ENCODE measurements at regions not wholly inside any gene's neighbourhood (a gene's known extent, or its start where the extent isn't known, plus 50 kb on each side); places are given as distances from the start of the nearest gene placed in this dataset.
A peak's percentile ranks its signal among the peaks of the same experiment; 100 is the strongest.
"Not testable (repeated sequence)": the region's sequence is repeated elsewhere in the genome, so short reads cannot be mapped to it uniquely, and the experiment has no call there.

DNA sequence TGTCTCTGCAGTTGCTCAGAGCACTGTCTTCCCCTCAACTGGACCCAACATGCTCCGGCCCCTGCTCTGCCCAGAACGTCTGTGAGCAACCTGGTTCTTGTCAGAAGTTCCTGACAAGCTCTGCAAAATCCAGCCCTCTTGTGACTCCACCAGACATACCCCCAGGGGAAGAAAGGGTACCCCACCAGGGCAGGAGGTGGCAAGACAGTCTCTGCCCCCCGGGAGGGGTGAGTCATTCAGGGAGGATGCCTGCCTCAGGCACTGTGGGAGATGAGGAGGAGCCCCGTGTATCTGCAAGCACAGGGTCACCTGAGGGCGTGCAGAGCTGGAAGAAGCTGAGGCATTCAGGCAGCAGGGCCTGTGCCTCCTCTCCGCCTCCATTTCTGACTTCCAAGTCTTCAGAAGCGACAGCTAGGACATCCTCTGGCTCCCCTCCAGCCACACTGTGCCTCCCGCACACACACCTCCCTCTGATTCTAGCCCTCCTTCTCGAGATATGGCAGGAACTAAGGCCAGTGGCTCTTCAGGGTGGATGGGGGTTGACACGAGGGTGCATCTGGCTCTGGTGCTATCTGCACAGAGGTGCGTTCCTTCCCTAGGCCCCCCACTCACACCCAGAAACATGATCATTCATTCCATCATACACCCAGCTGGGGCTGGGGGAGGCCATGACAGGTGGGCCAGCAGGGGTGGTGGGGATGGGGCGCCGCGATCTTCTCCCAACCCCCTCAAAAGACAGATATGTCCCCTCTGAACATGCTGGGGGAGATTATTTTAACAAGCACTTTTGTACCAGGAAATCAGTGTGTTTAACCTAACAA is 222.2 kb downstream of the CYP26B1 start:
- no peak overlapping the region for H3K27ac ChIP-seq
- DNase-seq (ENCODE audit: low spot score): no peak

DNA sequence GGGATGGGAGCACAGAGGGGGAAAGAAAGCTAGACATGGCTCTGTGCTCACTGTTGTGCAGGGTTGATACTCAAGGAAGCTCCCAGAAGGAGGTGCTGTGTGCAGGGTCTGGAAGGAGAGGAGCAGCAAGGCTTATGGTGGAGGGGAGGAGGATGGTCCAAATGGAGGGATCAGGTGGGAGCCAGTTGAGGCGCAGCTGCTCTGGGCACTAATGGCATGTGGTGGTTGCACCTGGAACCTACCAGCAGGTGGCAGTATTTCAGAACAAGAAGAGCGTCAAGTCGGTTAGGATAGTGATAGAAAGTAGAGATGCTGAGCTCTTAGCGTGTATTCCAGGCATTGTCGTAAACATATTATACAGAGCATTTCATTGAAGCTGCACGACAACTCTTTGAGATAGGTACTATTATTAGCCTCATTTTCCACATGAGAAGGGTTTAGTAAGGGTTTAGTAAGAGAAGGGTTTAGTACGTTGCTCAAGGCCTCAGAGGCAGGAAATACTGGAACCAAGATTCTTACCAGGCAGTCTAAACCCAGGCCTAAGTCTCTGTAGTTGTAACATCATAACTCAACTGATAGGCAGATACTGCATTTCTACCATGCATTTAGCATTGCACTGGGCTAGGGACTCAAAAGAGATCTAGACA is 223.7 kb downstream of the CYP26B1 start:
- Histone ChIP-seq H3K27me3 (replicated peaks; ENCODE audit: insufficient read depth) (no peaks in the 10 kb centered on the region), H3K4me3 (no peak overlapping the region), H3K9me3 (no peaks in the 10 kb centered on the region), H3K4me1 (ENCODE audit: control insufficient read depth in 1 of 2, low read depth in 2 of 2) (no peaks in the 10 kb centered on the region), H3K27ac (no peak overlapping the region), H3K36me3 (no peaks in the 10 kb centered on the region)
- DNase-seq (ENCODE audit: low spot score) (no peak), ATAC-seq (ENCODE audit: insufficient number of reproducible peaks, low FRiP score, low read depth) (no peak)
- TF ChIP-seq CTCF (IDR thresholded peaks at IDR 0.05): peak; percentile 84

More for the DNA sequence above, 222.2 kb downstream of the CYP26B1 start:
- H3K36me3 ChIP-seq: no peaks in the 10 kb centered on the region
- TF ChIP-seq CTCF (IDR thresholded peaks at IDR 0.05): no peak
- ATAC-seq (ENCODE audit: insufficient number of reproducible peaks, low FRiP score, low read depth): no peak
- no peak overlapping the region for H3K4me3 ChIP-seq
- no peaks in the 10 kb centered on the region for H3K27me3 ChIP-seq (replicated peaks; ENCODE audit: insufficient read depth)
- H3K9me3 ChIP-seq: no peaks in the 10 kb centered on the region
- H3K4me1 ChIP-seq (ENCODE audit: control insufficient read depth in 1 of 2, low read depth in 2 of 2): no peaks in the 10 kb centered on the region

DNA sequence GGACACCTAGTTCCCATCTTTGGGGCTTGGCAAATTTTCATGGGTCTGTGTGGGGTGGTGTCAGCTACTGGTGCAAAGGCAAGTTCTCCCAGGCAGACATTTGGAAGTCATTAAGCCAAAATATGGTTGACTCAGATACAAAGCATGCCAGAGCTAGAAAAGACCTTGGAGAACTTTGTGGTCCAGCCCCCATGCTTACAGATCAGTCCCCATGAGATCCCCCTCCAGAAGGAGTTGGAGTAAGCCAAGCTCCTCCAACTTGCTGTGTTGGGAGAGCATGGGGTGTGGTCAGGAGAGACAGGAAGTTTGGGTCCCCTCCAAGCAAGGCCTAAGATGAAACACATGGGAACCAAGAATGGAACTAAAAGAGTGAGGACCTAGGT is 224.5 kb downstream of the CYP26B1 start:
- no peak overlapping the region for H3K27ac ChIP-seq
- no peaks in the 10 kb centered on the region for H3K4me1 ChIP-seq (ENCODE audit: control insufficient read depth in 1 of 2, low read depth in 2 of 2)
- no peaks in the 10 kb centered on the region for H3K27me3 ChIP-seq (replicated peaks; ENCODE audit: insufficient read depth)
- TF ChIP-seq CTCF (IDR thresholded peaks at IDR 0.05): no peak
- no peak overlapping the region for H3K4me3 ChIP-seq
- ATAC-seq (ENCODE audit: insufficient number of reproducible peaks, low FRiP score, low read depth) (no peak), DNase-seq (ENCODE audit: low spot score) (no peak)
- peaks cover 6% of the 10 kb centered on the region for H3K9me3 ChIP-seq
- H3K36me3 ChIP-seq: no peaks in the 10 kb centered on the region

DNA sequence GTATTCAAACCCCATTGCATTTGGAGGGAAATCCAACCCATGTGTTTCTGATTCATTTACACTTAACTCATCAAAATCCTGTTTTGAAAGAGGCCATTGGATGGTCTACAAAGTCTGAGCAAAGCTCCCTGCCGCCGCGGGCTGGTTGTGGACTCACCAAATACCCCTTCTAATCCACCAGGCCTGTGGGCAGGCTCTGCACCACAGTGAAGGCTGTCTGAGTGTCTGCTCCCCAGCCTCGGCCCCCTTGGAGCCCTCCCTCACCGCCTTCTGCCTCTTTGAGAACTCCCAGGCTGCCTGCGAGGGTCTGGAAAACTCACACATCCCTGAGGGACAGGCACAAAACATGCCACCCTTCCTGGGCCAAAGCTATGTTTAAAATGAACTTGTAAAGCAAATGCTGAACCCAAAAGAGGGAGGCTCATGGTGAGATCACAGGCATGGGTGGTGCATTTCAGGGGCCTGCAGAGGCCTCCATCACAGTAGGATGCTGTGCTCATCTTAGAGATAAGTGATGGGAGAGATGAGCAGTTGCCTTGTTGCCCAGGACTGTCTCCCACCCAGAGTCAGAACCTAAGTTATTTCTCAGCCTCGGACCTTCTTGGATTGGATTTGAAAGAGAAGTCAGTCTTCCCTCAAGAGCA is 225.0 kb downstream of the CYP26B1 start:
- no peak overlapping the region for H3K4me3 ChIP-seq
- no peak overlapping the region for H3K27ac ChIP-seq
- H3K9me3 ChIP-seq: peaks cover 8% of the 10 kb centered on the region
- no peak for TF ChIP-seq CTCF (IDR thresholded peaks at IDR 0.05)
- ATAC-seq (ENCODE audit: insufficient number of reproducible peaks, low FRiP score, low read depth): no peak
- H3K36me3 ChIP-seq: no peaks in the 10 kb centered on the region
- no peaks in the 10 kb centered on the region for H3K4me1 ChIP-seq (ENCODE audit: control insufficient read depth in 1 of 2, low read depth in 2 of 2)
- H3K27me3 ChIP-seq (replicated peaks; ENCODE audit: insufficient read depth): no peaks in the 10 kb centered on the region
- no peak for DNase-seq (ENCODE audit: low spot score)

GRCh38 chr2:71922091-71922490 is 225.6 kb downstream of the CYP26B1 start:
- no peak for TF ChIP-seq CTCF (IDR thresholded peaks at IDR 0.05)
- Histone ChIP-seq H3K4me1 (ENCODE audit: control insufficient read depth in 1 of 2, low read depth in 2 of 2) (no peaks in the 10 kb centered on the region), H3K4me3 (no peak overlapping the region), H3K9me3 (peaks cover 8% of the 10 kb centered on the region), H3K36me3 (no peaks in the 10 kb centered on the region), H3K27ac (no peak overlapping the region), H3K27me3 (replicated peaks; ENCODE audit: insufficient read depth) (no peaks in the 10 kb centered on the region)
- ATAC-seq (ENCODE audit: insufficient number of reproducible peaks, low FRiP score, low read depth) (no peak), DNase-seq (ENCODE audit: low spot score) (no peak)

DNA sequence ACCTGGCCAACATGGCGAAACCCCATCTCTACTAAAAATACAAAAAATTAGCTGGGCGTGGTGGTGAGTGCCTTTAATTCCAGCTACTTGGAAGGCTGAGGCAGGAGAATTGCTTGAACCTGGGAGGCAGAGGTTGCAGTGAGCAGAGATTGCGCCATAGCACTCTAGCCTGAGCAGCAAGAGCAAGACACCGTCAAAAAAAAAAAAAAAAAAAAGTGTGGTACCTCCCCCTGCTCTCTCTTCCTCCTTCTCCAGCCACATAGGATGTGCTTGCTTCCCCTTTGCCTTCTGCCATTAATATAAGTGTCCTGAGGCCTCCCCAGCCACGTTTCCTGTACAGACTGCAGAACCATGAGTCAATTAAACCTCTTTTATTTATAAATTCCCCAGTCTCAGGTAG is 226.8 kb downstream of the CYP26B1 start:
- not testable (repeated sequence) for ATAC-seq (ENCODE audit: insufficient number of reproducible peaks, low FRiP score, low read depth); H3K4me3 ChIP-seq; H3K4me1 ChIP-seq (ENCODE audit: control insufficient read depth in 1 of 2, low read depth in 2 of 2); H3K27ac ChIP-seq; H3K9me3 ChIP-seq; H3K36me3 ChIP-seq; DNase-seq (ENCODE audit: low spot score); H3K27me3 ChIP-seq (replicated peaks; ENCODE audit: insufficient read depth)

Data from thoracic aorta (tissue), 2 donors.